OCI-LY1 (cell line): ENCODE measurements at regions not wholly inside any gene's neighbourhood (a gene's known extent, or its start where the extent isn't known, plus 50 kb on each side); places are given as distances from the start of the nearest gene placed in this dataset.
"Not testable (repeated sequence)": the region's sequence is repeated elsewhere in the genome, so short reads cannot be mapped to it uniquely, and the experiment has no call there.

Source experiments
- H2AFZ ChIP-seq: fragments of 200-600 bp; sonication (generic), shearing (Covaris generic); 2 replicates; pipeline ENCODE4 v1.6.0; 2014; ENCODE audit warnings: antibody characterized with exemption, mild to moderate bottlenecking, low read length
- H3F3A ChIP-seq: fragments of 200-600 bp; sonication (generic), shearing (Covaris generic); 2 replicates; pipeline ENCODE4 v1.6.0; 2014; ENCODE audit warnings: mild to moderate bottlenecking, antibody characterized with exemption, low read length, moderate library complexity; ENCODE audit not compliant: insufficient read depth
- H3K27ac ChIP-seq: fragments of 200-600 bp; sonication (generic); 2 replicates; pipeline ENCODE4 v1.5.1; 2014; ENCODE audit warnings: low read length, mixed run types, mild to moderate bottlenecking, low read depth; ENCODE audit not compliant: poor library complexity, severe bottlenecking
- H3K27me3 ChIP-seq: fragments of 200-600 bp; sonication (generic); 2 replicates; pipeline ENCODE4 v1.6.0; 2014; ENCODE audit warnings: antibody characterized with exemption, mild to moderate bottlenecking, low read length, moderate library complexity; ENCODE audit not compliant: insufficient read depth
- H3K36me3 ChIP-seq: fragments of 200-600 bp; sonication (generic); 2 replicates; pipeline ENCODE4 v1.6.1; 2014; ENCODE audit warnings: mild to moderate bottlenecking, antibody characterized with exemption, low read length, moderate library complexity, mixed read lengths; ENCODE audit not compliant: insufficient read depth
- H3K4me1 ChIP-seq: fragments of 200-600 bp; sonication (generic); 2 replicates; pipeline ENCODE4 v1.5.1; 2014; ENCODE audit warnings: mild to moderate bottlenecking, low read length, moderate library complexity; ENCODE audit not compliant: insufficient read depth, severe bottlenecking
- H3K4me2 ChIP-seq: fragments of 200-600 bp; sonication (generic), shearing (Covaris generic); 2 replicates; pipeline ENCODE4 v1.6.1; 2014; ENCODE audit warnings: low read length
- H3K4me3 ChIP-seq: fragments of 200-600 bp; sonication (generic); 2 replicates; pipeline ENCODE4 v1.5.1; 2014; ENCODE audit warnings: low read length, low read depth, mild to moderate bottlenecking, mixed read lengths; ENCODE audit not compliant: poor library complexity, severe bottlenecking
- H3K79me2 ChIP-seq: fragments of 200-600 bp; shearing (Covaris generic); 2 replicates; pipeline ENCODE4 v1.6.1; 2016; ENCODE audit warnings: mixed run types, low read length, mixed read lengths; ENCODE audit not compliant: insufficient read depth
- H3K9ac ChIP-seq: fragments of 200-600 bp; sonication (generic), shearing (Covaris generic); 2 replicates; pipeline ENCODE4 v1.6.1; 2014; ENCODE audit warnings: mild to moderate bottlenecking, low read length, mixed read lengths
- H3K9me2 ChIP-seq: fragments of 200-600 bp; sonication (generic), shearing (Covaris generic); 2 replicates; pipeline ENCODE4 v1.6.1; 2014; ENCODE audit warnings: low read depth, mild to moderate bottlenecking, low read length, mixed read lengths
- H3K9me3 ChIP-seq: fragments of 200-600 bp; shearing (Covaris generic); 2 replicates; pipeline ENCODE4 v1.6.1; 2014; ENCODE audit warnings: low read length, mixed read lengths
- H4K20me1 ChIP-seq: fragments of 200-600 bp; sonication (generic), shearing (Covaris generic); 2 replicates; pipeline ENCODE4 v1.6.0; 2016; ENCODE audit warnings: mild to moderate bottlenecking, low read length; ENCODE audit not compliant: insufficient read depth

GRCh38 chr2:111345439-111345838, 224.7 kb downstream of the BCL2L11 start:
- not testable (repeated sequence) for H3K27me3 ChIP-seq, H3K4me2 ChIP-seq, H3K79me2 ChIP-seq, H3K27ac ChIP-seq, H3K36me3 ChIP-seq, H3K9ac ChIP-seq, H2AFZ ChIP-seq, H3K9me2 ChIP-seq, H4K20me1 ChIP-seq, H3K9me3 ChIP-seq, H3K4me3 ChIP-seq, H3F3A ChIP-seq
- H3K4me1 ChIP-seq = peaks cover 17% of the 10 kb centered on the region

- Histone ChIP-seq H3K4me1 (peaks cover 17% of the 10 kb centered on the region), H3K4me2 (peak overlapping the region; percentile 48; the same call in 1 of the 2 replicates), H3K27ac (peak overlapping the region; percentile 59)
- not testable (repeated sequence) for H3K9me3 ChIP-seq, H3K9ac ChIP-seq, H4K20me1 ChIP-seq, H2AFZ ChIP-seq, H3K36me3 ChIP-seq, H3K79me2 ChIP-seq, H3F3A ChIP-seq, H3K4me3 ChIP-seq, H3K27me3 ChIP-seq, H3K9me2 ChIP-seq
Observed at GRCh38 chr2:111346018-111346930, 225.6 kb downstream of the BCL2L11 start.

- not testable (repeated sequence) for H3K9me3 ChIP-seq, H3K27me3 ChIP-seq, H3K36me3 ChIP-seq, H3K9me2 ChIP-seq, H4K20me1 ChIP-seq, H2AFZ ChIP-seq, H3K9ac ChIP-seq, H3K79me2 ChIP-seq, H3K27ac ChIP-seq, H3K4me3 ChIP-seq, H3K4me2 ChIP-seq, H3F3A ChIP-seq
- peaks cover 17% of the 10 kb centered on the region for H3K4me1 ChIP-seq
Observed at GRCh38 chr2:111347695-111348094, 227.0 kb downstream of the BCL2L11 start.

- not testable (repeated sequence) for H3K27me3 ChIP-seq, H4K20me1 ChIP-seq, H3K9ac ChIP-seq, H3F3A ChIP-seq, H3K4me2 ChIP-seq, H3K9me3 ChIP-seq, H3K36me3 ChIP-seq, H3K27ac ChIP-seq, H3K9me2 ChIP-seq, H3K4me3 ChIP-seq, H3K79me2 ChIP-seq, H2AFZ ChIP-seq
- peaks cover 17% of the 10 kb centered on the region for H3K4me1 ChIP-seq
Observed at GRCh38 chr2:111348316-111348715, 227.6 kb downstream of the BCL2L11 start.

- not testable (repeated sequence) for H2AFZ ChIP-seq, H3K4me3 ChIP-seq, H3F3A ChIP-seq, H3K9ac ChIP-seq, H3K4me2 ChIP-seq, H3K27me3 ChIP-seq, H3K27ac ChIP-seq, H3K9me2 ChIP-seq, H3K9me3 ChIP-seq, H4K20me1 ChIP-seq, H3K79me2 ChIP-seq, H3K36me3 ChIP-seq
- H3K4me1 ChIP-seq = peaks cover 19% of the 10 kb centered on the region
Observed at GRCh38 chr2:111355022-111355817, 234.5 kb downstream of the BCL2L11 start.

GRCh38 chr2:111355823-111356511, 235.3 kb downstream of the BCL2L11 start:
- not testable (repeated sequence) for H3K36me3 ChIP-seq, H3K79me2 ChIP-seq, H3K9ac ChIP-seq, H3K27ac ChIP-seq, H3K4me3 ChIP-seq, H3K27me3 ChIP-seq, H3K9me3 ChIP-seq, H4K20me1 ChIP-seq, H2AFZ ChIP-seq, H3K4me2 ChIP-seq, H3K9me2 ChIP-seq, H3F3A ChIP-seq
- H3K4me1 ChIP-seq = peaks cover 19% of the 10 kb centered on the region

- Histone ChIP-seq H3K27ac (peak overlapping the region; percentile 43), H3K4me1 (peaks cover 19% of the 10 kb centered on the region)
- H3K36me3 ChIP-seq, H3K4me2 ChIP-seq, H3K79me2 ChIP-seq, H3F3A ChIP-seq, H4K20me1 ChIP-seq, H3K9me2 ChIP-seq, H3K9ac ChIP-seq, H2AFZ ChIP-seq, H3K4me3 ChIP-seq, H3K9me3 ChIP-seq, H3K27me3 ChIP-seq: not testable (repeated sequence)
Observed at GRCh38 chr2:111356512-111357031, 235.9 kb downstream of the BCL2L11 start.
